HG03432 (cell line): ENCODE measurements at regions not wholly inside any gene's neighbourhood (a gene's known extent, or its start where the extent isn't known, plus 50 kb on each side); places are given as distances from the start of the nearest gene placed in this dataset.
"Not testable (repeated sequence)": the region's sequence is repeated elsewhere in the genome, so short reads cannot be mapped to it uniquely, and the experiment has no call there.

Source experiments
- ATAC-seq: cut with Tn5 transposase; IDR thresholded peaks from one replicate; pipeline ENCODE4 v1.9.1; 2021; ENCODE audit warnings: mild to moderate bottlenecking, moderate library complexity; ENCODE audit not compliant: unreplicated experiment

- no peak for ATAC-seq
These were observed 1092.8 kb downstream of the TMTC2 start for GRCh38 chr12:83779526-83779925.

GRCh38 chr12:83769151-83769550 lies 1082.4 kb downstream of the TMTC2 start:
- no peak for ATAC-seq

GRCh38 chr12:83767723-83768122 lies 1081.0 kb downstream of the TMTC2 start:
- ATAC-seq = no peak

- ATAC-seq = no peak
These were observed 1076.7 kb downstream of the TMTC2 start for GRCh38 chr12:83763425-83763824.

- ATAC-seq = no peak
These were observed 1073.2 kb downstream of the TMTC2 start for GRCh38 chr12:83759906-83760305.

GRCh38 chr12:83758888-83759631 lies 1072.4 kb downstream of the TMTC2 start:
- ATAC-seq = no peak

- no peak for ATAC-seq
These were observed 1067.2 kb downstream of the TMTC2 start for GRCh38 chr12:83753904-83754303.

- ATAC-seq = no peak
These were observed 1066.5 kb downstream of the TMTC2 start for GRCh38 chr12:83753205-83753604.

- no peak for ATAC-seq
These were observed 1052.9 kb downstream of the TMTC2 start for GRCh38 chr12:83739607-83740006.

GRCh38 chr12:83710851-83711250 lies 1024.1 kb downstream of the TMTC2 start:
- no peak for ATAC-seq

- ATAC-seq = no peak
These were observed 1023.2 kb downstream of the TMTC2 start for GRCh38 chr12:83709899-83710298.

- ATAC-seq = no peak
These were observed 1014.1 kb downstream of the TMTC2 start for GRCh38 chr12:83700838-83701237.

GRCh38 chr12:83696311-83696710 lies 1009.6 kb downstream of the TMTC2 start:
- not testable (repeated sequence) for ATAC-seq

- no peak for ATAC-seq
These were observed 1005.0 kb downstream of the TMTC2 start for GRCh38 chr12:83691730-83692129.

GRCh38 chr12:83690465-83690864 lies 1003.8 kb downstream of the TMTC2 start:
- ATAC-seq = no peak

GRCh38 chr12:83689333-83689732 lies 1002.6 kb downstream of the TMTC2 start:
- ATAC-seq = no peak

GRCh38 chr12:83676781-83677295 lies 990.1 kb downstream of the TMTC2 start:
- no peak for ATAC-seq

- ATAC-seq = no peak
These were observed 980.0 kb downstream of the TMTC2 start for GRCh38 chr12:83666690-83667089.

GRCh38 chr12:83665634-83666218 lies 979.0 kb downstream of the TMTC2 start:
- no peak for ATAC-seq

- ATAC-seq = no peak
These were observed 977.9 kb downstream of the TMTC2 start for GRCh38 chr12:83664650-83665049.

GRCh38 chr12:83660727-83661358 lies 974.1 kb downstream of the TMTC2 start:
- no peak for ATAC-seq

GRCh38 chr12:83659321-83659720 lies 972.6 kb downstream of the TMTC2 start:
- ATAC-seq = no peak
